ENCODE measurements at regions not wholly inside any gene's neighbourhood (a gene's known extent, or its start where the extent isn't known, plus 50 kb on each side); places are given as distances from the start of the nearest gene placed in this dataset.

GRCh38 chr17:13351046-13351445, 250.7 kb downstream of the HS3ST3A1 start:
- TF ChIP-seq CTCF (IDR thresholded peaks at IDR 0.05; ENCODE audit: insufficient read depth, low read length, poor library complexity, severe bottlenecking) (no peak), EZH2phosphoT487 (conservative IDR thresholded peaks at IDR 0.05; ENCODE audit: low read length) (no peak)

All from SU-DHL-6 (cell line).